SU-DHL-6 (cell line): ENCODE measurements at regions not wholly inside any gene's neighbourhood (a gene's known extent, or its start where the extent isn't known, plus 50 kb on each side); places are given as distances from the start of the nearest gene placed in this dataset.

Experiments
- H2AFZ ChIP-seq: fragments of 200-600 bp; sonication (generic); 2 replicates; pipeline ENCODE4 v1.6.1; 2014; ENCODE audit warnings: low read depth, mild to moderate bottlenecking, moderate library complexity, mixed read lengths, antibody characterized with exemption, low read length; ENCODE audit not compliant: severe bottlenecking
- H3F3A ChIP-seq: fragments of 200-600 bp; shearing (Covaris generic); 2 replicates; pipeline ENCODE4 v1.6.0; 2016; ENCODE audit warnings: antibody characterized with exemption, mild to moderate bottlenecking; ENCODE audit not compliant: insufficient read depth
- H3K27ac ChIP-seq: fragments of 200-600 bp; sonication (generic); 2 replicates; pipeline ENCODE4 v1.5.1; 2016; ENCODE audit warnings: low read depth, mild to moderate bottlenecking, low read length, moderate library complexity, mixed read lengths
- H3K27me3 ChIP-seq: fragments of 200-600 bp; sonication (generic), shearing (Covaris generic); 2 replicates; pipeline ENCODE4 v1.6.0; 2014; ENCODE audit warnings: mild to moderate bottlenecking, low read length
- H3K36me3 ChIP-seq: fragments of 200-600 bp; sonication (generic); 2 replicates; pipeline ENCODE4 v1.6.1; 2014; ENCODE audit warnings: mild to moderate bottlenecking, low read length, mixed read lengths
- H3K4me2 ChIP-seq: fragments of 300-600, 200-600 bp; shearing (Covaris generic), sonication (generic); 2 replicates; pipeline ENCODE4 v1.6.0; 2014; ENCODE audit warnings: low read length, low read depth, mild to moderate bottlenecking; ENCODE audit not compliant: poor library complexity, severe bottlenecking
- H3K4me3 ChIP-seq: fragments of 200-600 bp; sonication (generic); 2 replicates; pipeline ENCODE4 v1.5.1; 2014; ENCODE audit warnings: antibody characterized with exemption, low read length, mild to moderate bottlenecking, mixed read lengths; ENCODE audit not compliant: insufficient read depth, poor library complexity, severe bottlenecking
- H3K79me2 ChIP-seq: fragments of 200-600 bp; sonication (generic); 2 replicates; pipeline ENCODE4 v1.6.1; 2014; ENCODE audit warnings: mild to moderate bottlenecking, low read length, moderate library complexity; ENCODE audit not compliant: insufficient read depth
- H3K9ac ChIP-seq: fragments of 200-600 bp; sonication (generic); 2 replicates; pipeline ENCODE4 v1.7.0; 2014; ENCODE audit warnings: mild to moderate bottlenecking, low read length
- H3K9me2 ChIP-seq: fragments of 200-600 bp; sonication (generic); replicated peaks from 2 replicates; pipeline ENCODE4 v1.6.1; 2014; ENCODE audit warnings: low read length; ENCODE audit not compliant: insufficient read depth
- H3K9me3 ChIP-seq: fragments of 200-600 bp; sonication (generic); 2 replicates; pipeline ENCODE4 v1.6.1; 2014; ENCODE audit warnings: low read length, mixed read lengths; ENCODE audit not compliant: insufficient read depth
- H4K20me1 ChIP-seq: fragments of 200-600 bp; sonication (generic); 2 replicates; pipeline ENCODE4 v1.6.1; 2014; ENCODE audit warnings: low read depth, mild to moderate bottlenecking, antibody characterized with exemption, low read length, moderate library complexity, mixed read lengths
- EZH2phosphoT487 ChIP-seq: fragments of 200-600 bp; sonication (generic), shearing (Covaris generic); conservative IDR thresholded peaks from 2 replicates; pipeline ENCODE4 v1.6.1; 2018; ENCODE audit warnings: mild to moderate bottlenecking, antibody characterized with exemption, low read length, moderate library complexity, mixed read lengths
- TF ChIP-seq, protein P1 (sequence below): fragments of 200-600 bp; sonication (generic); IDR thresholded peaks from one replicate; pipeline ENCODE4 v1.5.1; 2017; ENCODE audit warnings: antibody characterized with exemption, mild to moderate bottlenecking, low read length, moderate library complexity; ENCODE audit not compliant: insufficient read depth, poor library complexity, severe bottlenecking

DNA sequence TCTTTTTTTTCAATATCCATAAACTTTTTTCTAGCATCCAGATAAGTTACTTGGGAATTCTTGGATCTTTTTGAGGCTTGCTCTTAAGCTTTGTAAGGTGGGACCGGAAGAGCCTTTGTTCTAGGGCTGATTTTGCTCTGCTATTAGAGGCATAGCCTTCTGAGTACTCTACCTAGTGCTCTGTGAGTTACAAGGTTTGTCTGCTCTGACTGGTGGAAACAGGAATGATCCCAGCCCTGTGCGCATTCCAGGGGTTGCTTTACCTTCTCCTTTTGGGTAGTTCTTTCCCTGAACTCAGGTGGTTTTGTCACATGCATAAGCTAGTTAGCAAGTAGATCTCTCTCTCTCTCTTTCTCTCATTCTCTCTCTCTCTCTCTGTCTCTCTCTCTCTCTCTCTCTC is 180.8 kb upstream of the PCSK5 start:
- no peaks in the 10 kb centered on the region for H3K36me3 ChIP-seq
- no peaks in the 10 kb centered on the region for H3K79me2 ChIP-seq
- no peak overlapping the region for H3K9ac ChIP-seq
- no peaks in the 10 kb centered on the region for H3F3A ChIP-seq
- H2AFZ ChIP-seq = no peak overlapping the region
- no peaks in the 10 kb centered on the region for H3K9me2 ChIP-seq
- H4K20me1 ChIP-seq = no peaks in the 10 kb centered on the region
- no peaks in the 10 kb centered on the region for H3K27me3 ChIP-seq
- no peak overlapping the region for H3K27ac ChIP-seq
- no peak overlapping the region for H3K4me2 ChIP-seq
- no peak for TF ChIP-seq EZH2phosphoT487
- TF ChIP-seq, protein P1, sequence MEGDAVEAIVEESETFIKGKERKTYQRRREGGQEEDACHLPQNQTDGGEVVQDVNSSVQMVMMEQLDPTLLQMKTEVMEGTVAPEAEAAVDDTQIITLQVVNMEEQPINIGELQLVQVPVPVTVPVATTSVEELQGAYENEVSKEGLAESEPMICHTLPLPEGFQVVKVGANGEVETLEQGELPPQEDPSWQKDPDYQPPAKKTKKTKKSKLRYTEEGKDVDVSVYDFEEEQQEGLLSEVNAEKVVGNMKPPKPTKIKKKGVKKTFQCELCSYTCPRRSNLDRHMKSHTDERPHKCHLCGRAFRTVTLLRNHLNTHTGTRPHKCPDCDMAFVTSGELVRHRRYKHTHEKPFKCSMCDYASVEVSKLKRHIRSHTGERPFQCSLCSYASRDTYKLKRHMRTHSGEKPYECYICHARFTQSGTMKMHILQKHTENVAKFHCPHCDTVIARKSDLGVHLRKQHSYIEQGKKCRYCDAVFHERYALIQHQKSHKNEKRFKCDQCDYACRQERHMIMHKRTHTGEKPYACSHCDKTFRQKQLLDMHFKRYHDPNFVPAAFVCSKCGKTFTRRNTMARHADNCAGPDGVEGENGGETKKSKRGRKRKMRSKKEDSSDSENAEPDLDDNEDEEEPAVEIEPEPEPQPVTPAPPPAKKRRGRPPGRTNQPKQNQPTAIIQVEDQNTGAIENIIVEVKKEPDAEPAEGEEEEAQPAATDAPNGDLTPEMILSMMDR = no peak
- H3K9me3 ChIP-seq = no peaks in the 10 kb centered on the region
- H3K4me3 ChIP-seq = no peak overlapping the region

GRCh38 chr9:75712700-75713099 is 177.8 kb upstream of the PCSK5 start:
- no peak overlapping the region for H3K27ac ChIP-seq
- no peak overlapping the region for H3K4me3 ChIP-seq
- no peaks in the 10 kb centered on the region for H3K9me3 ChIP-seq
- no peaks in the 10 kb centered on the region for H3K36me3 ChIP-seq
- H3K4me2 ChIP-seq = no peak overlapping the region
- H2AFZ ChIP-seq = no peak overlapping the region
- H3K79me2 ChIP-seq = no peaks in the 10 kb centered on the region
- TF ChIP-seq, protein P1 = no peak
- no peak for TF ChIP-seq EZH2phosphoT487
- no peaks in the 10 kb centered on the region for H3F3A ChIP-seq
- H3K27me3 ChIP-seq = no peaks in the 10 kb centered on the region
- H4K20me1 ChIP-seq = no peaks in the 10 kb centered on the region
- H3K9me2 ChIP-seq = no peaks in the 10 kb centered on the region
- H3K9ac ChIP-seq = no peak overlapping the region

- Histone ChIP-seq H2AFZ (no peak overlapping the region), H3K36me3 (no peaks in the 10 kb centered on the region), H3K9ac (no peak overlapping the region), H3F3A (no peaks in the 10 kb centered on the region), H3K79me2 (no peaks in the 10 kb centered on the region), H3K4me2 (no peak overlapping the region), H3K27ac (no peak overlapping the region), H3K9me2 (no peaks in the 10 kb centered on the region), H3K27me3 (no peaks in the 10 kb centered on the region), H4K20me1 (no peaks in the 10 kb centered on the region), H3K9me3 (no peaks in the 10 kb centered on the region), H3K4me3 (no peak overlapping the region)
- TF ChIP-seq EZH2phosphoT487 = no peak
- TF ChIP-seq, protein P1 = no peak
Observed at GRCh38 chr9:75713335-75713734, 177.1 kb upstream of the PCSK5 start.
